ENCODE measurements at regions not wholly inside any gene's neighbourhood (a gene's known extent, or its start where the extent isn't known, plus 50 kb on each side); places are given as distances from the start of the nearest gene placed in this dataset.

GRCh38 chr10:44662051-44662450 lies 249.1 kb upstream of the TMEM72 start:
- TF ChIP-seq CTCF (conservative IDR thresholded peaks at IDR 0.05 in 1 of 2, IDR thresholded peaks at IDR 0.05 in 1 of 2; ENCODE audit: low read depth in 1 of 2, low read length in 2 of 2) (no peak), EZH2 (IDR thresholded peaks at IDR 0.05; ENCODE audit: low read length, missing control alignments) (no peak)
